Neural progenitor cell (in vitro differentiated cells): ENCODE measurements at regions not wholly inside any gene's neighbourhood (a gene's known extent, or its start where the extent isn't known, plus 50 kb on each side); places are given as distances from the start of the nearest gene placed in this dataset.

Experiments used
- DNase-seq: peaks from one replicate; pipeline ENCODE4 v3.0.0-alpha.2; 2016; ENCODE audit warnings: low spot score
- H2AFZ ChIP-seq: fragments of 200-600 bp; sonication (generic); replicated peaks from 2 replicates; pipeline ENCODE4 v1.6.1; 2016; ENCODE audit warnings: antibody characterized with exemption
- H3F3A ChIP-seq: fragments of 200-600 bp; sonication (generic); 2 replicates; pipeline ENCODE4 v1.6.1; 2016; ENCODE audit warnings: antibody characterized with exemption, low read depth
- H3K27ac ChIP-seq: fragments of 200-600 bp; sonication (generic); 2 replicates; pipeline ENCODE4 v1.5.1; 2016; ENCODE audit warnings: mild to moderate bottlenecking
- H3K27me3 ChIP-seq: fragments of 200-600 bp; sonication (generic); 2 replicates; pipeline ENCODE4 v1.6.1; 2016; ENCODE audit warnings: mild to moderate bottlenecking, moderate library complexity
- H3K36me3 ChIP-seq: fragments of 200-600 bp; sonication (generic); 2 replicates; pipeline ENCODE4 v1.5.1; 2016
- H3K4me1 ChIP-seq: fragments of 200-600 bp; sonication (generic); 2 replicates; pipeline ENCODE4 v1.6.1; 2016; ENCODE audit warnings: mixed run types
- H3K4me2 ChIP-seq: fragments of 200-600 bp; sonication (generic); 2 replicates; pipeline ENCODE4 v1.6.1; 2016
- H3K4me3 ChIP-seq: fragments of 200-600 bp; sonication (generic); 2 replicates; pipeline ENCODE4 v1.5.1; 2016
- H3K79me2 ChIP-seq: fragments of 200-600 bp; sonication (generic); 2 replicates; pipeline ENCODE4 v1.6.1; 2016; ENCODE audit warnings: low read depth
- H3K9ac ChIP-seq: fragments of 200-600 bp; sonication (generic); 2 replicates; pipeline ENCODE4 v1.6.1; 2016
- H3K9me3 ChIP-seq: fragments of 200-600 bp; sonication (generic); 2 replicates; pipeline ENCODE4 v1.5.1; 2016; ENCODE audit warnings: low read depth
- H4K20me1 ChIP-seq: fragments of 200-600 bp; sonication (generic); 2 replicates; pipeline ENCODE4 v1.6.1; 2016; ENCODE audit warnings: low read depth
- H3K27ac Mint-ChIP-seq: 3 replicates; pipeline ENCODE4 v1.8.0; 2021; ENCODE audit warnings: mixed read lengths
- H3K27me3 Mint-ChIP-seq: 2 replicates; pipeline ENCODE4 v1.8.0; 2022; ENCODE audit warnings: low read depth, mild to moderate bottlenecking, inconsistent platforms, moderate library complexity, mixed read lengths; ENCODE audit not compliant: insufficient read depth
- H3K36me3 Mint-ChIP-seq: 3 replicates; pipeline ENCODE4 v1.8.0; 2021; ENCODE audit warnings: mixed read lengths
- H3K4me1 Mint-ChIP-seq: 3 replicates; pipeline ENCODE4 v1.8.0; 2021; ENCODE audit warnings: mixed read lengths
- H3K4me3 Mint-ChIP-seq: 3 replicates; pipeline ENCODE4 v1.8.0; 2021; ENCODE audit warnings: mild to moderate bottlenecking, moderate library complexity, mixed read lengths
- H3K9me3 Mint-ChIP-seq: 3 replicates; pipeline ENCODE4 v1.8.0; 2020; ENCODE audit warnings: mixed read lengths
- CTCF ChIP-seq: fragments of 200-600 bp; sonication (generic); IDR thresholded peaks from 2 replicates; pipeline ENCODE4 v1.5.1; 2017; ENCODE audit warnings: antibody characterized with exemption, mild to moderate bottlenecking
- EZH2 ChIP-seq: fragments of 200-600 bp; sonication (generic); IDR thresholded peaks from 2 replicates; pipeline ENCODE4 v1.6.1; 2017; ENCODE audit warnings: antibody characterized with exemption, mild to moderate bottlenecking, moderate library complexity
- EZH2phosphoT487 ChIP-seq: fragments of 200-600 bp; sonication (generic); IDR thresholded peaks from 2 replicates; pipeline ENCODE4 v1.6.1; 2017; ENCODE audit warnings: antibody characterized with exemption

DNA sequence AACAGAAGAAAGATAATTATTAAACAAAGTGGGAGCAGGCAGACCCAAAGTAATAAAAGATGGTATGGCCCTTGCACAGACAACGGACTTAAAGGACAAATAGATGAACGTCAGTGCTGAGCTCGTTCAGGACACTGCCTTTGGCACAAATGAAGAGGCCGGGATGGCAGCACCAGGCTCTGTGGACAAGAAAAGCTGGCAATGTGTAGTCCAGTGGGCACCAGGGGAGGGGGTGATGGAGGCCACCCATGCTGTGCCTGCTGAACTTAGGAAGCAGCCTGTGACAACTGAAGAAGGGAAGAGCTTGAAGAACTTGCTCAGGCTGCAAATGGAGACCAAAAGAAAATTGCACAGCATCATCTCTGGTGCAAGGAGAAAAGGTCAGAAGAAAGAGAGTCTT lies 131.0 kb downstream of the ANKRD60 start:
- Histone ChIP-seq H3K9ac (no peak overlapping the region), H3K36me3 (no peaks in the 10 kb centered on the region), H3F3A (no peaks in the 10 kb centered on the region), H3K4me1 (no peaks in the 10 kb centered on the region), H3K4me3 (no peak overlapping the region), H4K20me1 (no peaks in the 10 kb centered on the region), H3K79me2 (no peaks in the 10 kb centered on the region), H3K4me2 (no peak overlapping the region), H3K9me3 (no peaks in the 10 kb centered on the region), H3K27me3 (no peaks in the 10 kb centered on the region), H2AFZ (no peak overlapping the region), H3K27ac (no peak overlapping the region)
- no peak overlapping the region for H3K27ac Mint-ChIP-seq
- no peak overlapping the region for H3K4me3 Mint-ChIP-seq
- H3K4me1 Mint-ChIP-seq, result no peaks in the 10 kb centered on the region
- H3K36me3 Mint-ChIP-seq, result no peaks in the 10 kb centered on the region
- no peaks in the 10 kb centered on the region for H3K9me3 Mint-ChIP-seq
- peaks cover 5% of the 10 kb centered on the region for H3K27me3 Mint-ChIP-seq
- TF ChIP-seq EZH2phosphoT487 (no peak), CTCF (no peak), EZH2 (no peak)
- no peak for DNase-seq

DNA sequence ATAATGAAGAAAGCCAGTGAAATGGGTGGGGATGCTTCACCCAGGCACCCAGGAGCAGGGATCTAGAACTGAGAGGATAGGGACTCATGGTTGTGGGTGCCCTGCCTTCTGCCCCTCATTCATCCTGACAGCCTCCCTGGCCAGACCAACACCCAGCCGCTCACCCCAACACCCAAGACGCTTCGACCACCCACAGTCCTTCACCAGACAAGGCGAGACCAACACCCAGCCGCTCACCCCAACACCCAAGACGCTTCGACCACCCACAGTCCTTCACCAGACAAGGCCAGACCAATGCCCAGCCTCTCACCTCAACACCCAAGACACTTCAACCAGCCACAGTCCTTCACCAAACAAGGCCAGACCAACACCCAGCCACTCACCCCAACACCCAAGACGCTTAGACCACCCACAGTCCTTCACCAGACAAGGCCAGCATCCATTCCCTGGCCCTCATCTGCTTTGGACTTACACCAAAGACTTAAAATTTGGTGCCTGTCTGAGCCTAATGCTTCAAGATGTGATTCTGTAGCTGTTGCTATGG lies 131.5 kb downstream of the ANKRD60 start:
- no peak overlapping the region for H3K4me3 Mint-ChIP-seq
- no peak for TF ChIP-seq EZH2phosphoT487
- no peak for TF ChIP-seq CTCF
- no peak for TF ChIP-seq EZH2
- Histone ChIP-seq H3K79me2 (no peaks in the 10 kb centered on the region), H3K4me2 (no peak overlapping the region), H3K4me3 (no peak overlapping the region), H3F3A (no peaks in the 10 kb centered on the region), H2AFZ (no peak overlapping the region), H3K27me3 (no peaks in the 10 kb centered on the region), H3K9ac (no peak overlapping the region), H3K4me1 (no peaks in the 10 kb centered on the region), H3K36me3 (no peaks in the 10 kb centered on the region), H3K9me3 (no peaks in the 10 kb centered on the region), H3K27ac (no peak overlapping the region), H4K20me1 (no peaks in the 10 kb centered on the region)
- no peak for DNase-seq
- no peaks in the 10 kb centered on the region for H3K36me3 Mint-ChIP-seq
- no peak overlapping the region for H3K27ac Mint-ChIP-seq
- H3K27me3 Mint-ChIP-seq, result peaks cover 5% of the 10 kb centered on the region
- H3K9me3 Mint-ChIP-seq, result no peaks in the 10 kb centered on the region
- no peaks in the 10 kb centered on the region for H3K4me1 Mint-ChIP-seq

- Mint-ChIP-seq H3K4me1 (no peaks in the 10 kb centered on the region), H3K4me3 (no peak overlapping the region), H3K9me3 (no peaks in the 10 kb centered on the region), H3K27ac (no peak overlapping the region), H3K27me3 (peaks cover 7% of the 10 kb centered on the region), H3K36me3 (no peaks in the 10 kb centered on the region)
- Histone ChIP-seq H3K79me2 (no peaks in the 10 kb centered on the region), H3K9me3 (no peaks in the 10 kb centered on the region), H3K4me1 (no peaks in the 10 kb centered on the region), H3K4me3 (no peak overlapping the region), H3F3A (no peaks in the 10 kb centered on the region), H4K20me1 (no peaks in the 10 kb centered on the region), H3K27ac (no peak overlapping the region), H3K36me3 (no peaks in the 10 kb centered on the region), H3K27me3 (no peaks in the 10 kb centered on the region), H3K4me2 (no peak overlapping the region), H3K9ac (no peak overlapping the region), H2AFZ (no peak overlapping the region)
- DNase-seq, result no peak
- TF ChIP-seq CTCF, result no peak
- TF ChIP-seq EZH2, result no peak
- TF ChIP-seq EZH2phosphoT487, result no peak
These were observed 133.8 kb downstream of the ANKRD60 start for GRCh38 chr20:58094698-58095097.
